K562 (cell line): ENCODE measurements at regions not wholly inside any gene's neighbourhood (a gene's known extent, or its start where the extent isn't known, plus 50 kb on each side); places are given as distances from the start of the nearest gene placed in this dataset.

ENCODE experiments used
- ATAC-seq: fragments of 200-7000 bp; cut with Tn5 transposase; 3 replicates; pipeline ENCODE4 v1.9.1; 2020; ENCODE audit warnings: moderate library complexity
- BruUV-seq: library from RNA; stranded (reverse); fragments of 400-500 nt; replicated peaks from 2 replicates; lab custom pipeline; 2021; lab: Mats Ljungman, UMichigan
- CTCF ChIA-PET: fragments of 300-600 bp; formaldehyde crosslinking; extraction: SDS; loops from one replicate; lab custom pipeline; 2021; ENCODE audit warnings: low intra/inter-chr PET ratio; lab: Yijun Ruan, JAX
- POLR2A ChIA-PET: fragments of 300-600, 350-650 bp; sonication (Branson Sonifier 250); formaldehyde crosslinking; extraction: SDS; loops from one replicate; lab custom pipeline; 2021; ENCODE audit warnings: antibody characterized with exemption, inconsistent platforms; lab: Yijun Ruan, JAX
- DNase-seq, 4 experiments: peaks; one replicate each; pipeline versions ENCODE4 v3.0.0 to v3.0.0-alpha.2; 2011 to 2018; ENCODE audit warnings: low spot score in 3 of 4, mixed read lengths in 3 of 4; ENCODE audit errors: extremely low read depth in 1 of 4
- FAIRE-seq: peaks from 2 replicates; lab custom pipeline; 2011; peaks lifted over from hg19 to GRCh38; lab: Jason Lieb, UNC
- H2AFZ ChIP-seq: 2 replicates; pipeline ENCODE4 v1.6.0; 2011; ENCODE audit warnings: low read depth, low read length, control low read depth, inconsistent platforms
- H3K27ac ChIP-seq: fragments of 200-600 bp; 3 replicates; pipeline ENCODE4 v1.8.0; 2011; ENCODE audit warnings: low read depth, mild to moderate bottlenecking, control low read depth, inconsistent platforms, low read length, moderate library complexity, mixed read lengths; ENCODE audit errors: extremely low read depth
- H3K27me3 ChIP-seq, 2 experiments: fragments of 300-600 bp in 1 of 2; 2 replicates in 1 of 2; 3 replicates in 1 of 2; pipeline versions ENCODE4 v1.6.0 to v1.8.0; 2011; ENCODE audit warnings: inconsistent platforms in 2 of 2, low read length in 2 of 2, mild to moderate bottlenecking in 1 of 2, mixed read lengths in 1 of 2, moderate library complexity in 1 of 2; ENCODE audit not compliant: control insufficient read depth in 2 of 2, insufficient read depth in 2 of 2
- H3K36me3 ChIP-seq: fragments of 300-600 bp; 3 replicates; pipeline ENCODE4 v1.8.0; 2011; ENCODE audit warnings: mild to moderate bottlenecking, low read length, inconsistent platforms; ENCODE audit not compliant: control insufficient read depth, insufficient read depth
- H3K4me1 ChIP-seq, 2 experiments: fragments of 200-600 bp in 1 of 2; replicated peaks in 1 of 2; 2 replicates in 1 of 2; 3 replicates in 1 of 2; pipeline versions ENCODE4 v1.5.1 to v1.8.0; 2011; ENCODE audit warnings: inconsistent platforms in 2 of 2, low read length in 2 of 2, mild to moderate bottlenecking in 1 of 2, mixed read lengths in 1 of 2, moderate library complexity in 1 of 2; ENCODE audit not compliant: control insufficient read depth in 2 of 2, insufficient read depth in 2 of 2
- H3K4me2 ChIP-seq: 2 replicates; pipeline ENCODE4 v1.6.1; 2011; ENCODE audit warnings: low read length, control low read depth, inconsistent platforms, mixed read lengths; ENCODE audit not compliant: insufficient read depth
- H3K4me3 ChIP-seq: fragments of 200-600 bp; sonication (generic), shearing (Covaris generic); 2 replicates; pipeline ENCODE4 v1.5.1; 2016; ENCODE audit warnings: control low read depth, inconsistent platforms
- H3K79me2 ChIP-seq: fragments of 200-600 bp; 3 replicates; pipeline ENCODE4 v1.8.0; 2011; ENCODE audit warnings: low read length, inconsistent platforms; ENCODE audit not compliant: control insufficient read depth, insufficient read depth
- H3K9ac ChIP-seq, 2 experiments: 2 replicates each; pipeline versions ENCODE4 v1.6.0 to v1.6.1; 2011; ENCODE audit warnings: low read depth in 2 of 2, low read length in 2 of 2, control low read depth in 1 of 2, inconsistent platforms in 1 of 2, mild to moderate bottlenecking in 1 of 2, mixed read lengths in 1 of 2; ENCODE audit not compliant: insufficient read depth in 1 of 2
- H3K9me1 ChIP-seq: one replicate; pipeline ENCODE4 v1.6.0; 2011; ENCODE audit warnings: inconsistent platforms, mild to moderate bottlenecking, low read length, moderate library complexity; ENCODE audit not compliant: control insufficient read depth, insufficient read depth
- H3K9me3 ChIP-seq: replicated peaks from 2 replicates; pipeline ENCODE4 v1.5.1; 2011; ENCODE audit warnings: low read depth, low read length, inconsistent platforms; ENCODE audit not compliant: control insufficient read depth, insufficient read depth
- H4K20me1 ChIP-seq: replicated peaks from 2 replicates; pipeline ENCODE4 v1.6.1; 2011; ENCODE audit warnings: low read length, inconsistent platforms, mixed read lengths; ENCODE audit not compliant: control insufficient read depth, insufficient read depth
- CBFA2T3 ChIP-seq: fragments of 450-650 bp; IDR thresholded peaks from 2 replicates; pipeline ENCODE4 v1.6.1; 2017
- CHAMP1 ChIP-seq: fragments of 450-650 bp; IDR thresholded peaks from 2 replicates; pipeline ENCODE4 v1.6.1; 2016; ENCODE audit warnings: mild to moderate bottlenecking
- COPS2 ChIP-seq: fragments of 450-650 bp; conservative IDR thresholded peaks from 2 replicates; pipeline ENCODE4 v1.6.1; 2016; ENCODE audit warnings: mild to moderate bottlenecking, moderate library complexity
- FIP1L1 ChIP-seq: fragments of 200-400 bp; formaldehyde crosslinking; IDR thresholded peaks from 2 replicates; pipeline ENCODE4 v1.6.1; 2018; ENCODE audit warnings: mild to moderate bottlenecking, low read depth, low read length; ENCODE audit not compliant: poor library complexity, severe bottlenecking
- L3MBTL2 ChIP-seq: fragments of 450-650 bp; IDR thresholded peaks from 2 replicates; pipeline ENCODE4 v1.6.1; 2016; ENCODE audit warnings: mild to moderate bottlenecking, moderate library complexity
- MIER1 ChIP-seq: fragments of 450-650 bp; IDR thresholded peaks from 2 replicates; pipeline ENCODE4 v1.6.1; 2016; ENCODE audit warnings: antibody characterized with exemption, mild to moderate bottlenecking, low read depth
- PATZ1 ChIP-seq: fragments of 250-450 bp; sonication (Bioruptor Pico); IDR thresholded peaks from 2 replicates; pipeline ENCODE4 v1.5.0; 2020; ENCODE audit warnings: mild to moderate bottlenecking, borderline replicate concordance
- RBM14 ChIP-seq: fragments of 200-400 bp; formaldehyde crosslinking; IDR thresholded peaks from 2 replicates; pipeline ENCODE4 v1.6.1; 2018; ENCODE audit warnings: low read depth, mild to moderate bottlenecking, low read length, moderate library complexity, borderline replicate concordance; ENCODE audit not compliant: insufficient read depth
- RNF2 ChIP-seq: sonication (generic); IDR thresholded peaks from 2 replicates; pipeline ENCODE4 v1.6.1; 2016
- SETDB1 ChIP-seq: IDR thresholded peaks from one replicate; pipeline ENCODE4 v1.6.1; 2012; ENCODE audit warnings: low read length, control low read depth, inconsistent platforms
- THRAP3 ChIP-seq: fragments of 450-650 bp; IDR thresholded peaks from 2 replicates; pipeline ENCODE4 v1.6.1; 2016; ENCODE audit warnings: mild to moderate bottlenecking, inconsistent platforms, borderline replicate concordance
- ZNF707 ChIP-seq: fragments of 250-450 bp; sonication (Bioruptor Pico); conservative IDR thresholded peaks from 2 replicates; pipeline ENCODE4 v1.8.0; 2022; ENCODE audit warnings: inconsistent platforms, mild to moderate bottlenecking, moderate library complexity
- WGBS: fragments of 100-300 bp; shearing (Covaris generic); methylation state at CpG from one replicate; pipeline ENCODE4 v1.1.6; 2016; ENCODE audit warnings: low coverage, mixed read lengths; ENCODE audit not compliant: insufficient coverage; ENCODE audit errors: missing lambda C conversion rate; 5-methylcytosine and 5-hydroxymethylcytosine counted together
- in situ Hi-C: fragments of 300-500 bp; cut with MboI; formaldehyde crosslinking; loops from 4 replicates; pipeline ENCODE4 v1.15.0; 2018; ENCODE audit warnings: inconsistent platforms, mixed read lengths
- intact Hi-C: fragments of 100-400 bp; cut with micrococcal nuclease; formaldehyde crosslinking; loops from 2 replicates; pipeline ENCODE4 v1.14.2; 2022
- TF ChIP-seq, protein P1 (sequence below): sonication (generic); formaldehyde crosslinking; IDR thresholded peaks from 2 replicates; pipeline ENCODE4 v1.9.0; 2022; ENCODE audit warnings: mild to moderate bottlenecking, missing genetic modification reagents
- TF ChIP-seq, protein P2 (sequence below): IDR thresholded peaks from 2 replicates; pipeline ENCODE4 v1.6.1; 2014; ENCODE audit warnings: antibody characterized with exemption

DNA sequence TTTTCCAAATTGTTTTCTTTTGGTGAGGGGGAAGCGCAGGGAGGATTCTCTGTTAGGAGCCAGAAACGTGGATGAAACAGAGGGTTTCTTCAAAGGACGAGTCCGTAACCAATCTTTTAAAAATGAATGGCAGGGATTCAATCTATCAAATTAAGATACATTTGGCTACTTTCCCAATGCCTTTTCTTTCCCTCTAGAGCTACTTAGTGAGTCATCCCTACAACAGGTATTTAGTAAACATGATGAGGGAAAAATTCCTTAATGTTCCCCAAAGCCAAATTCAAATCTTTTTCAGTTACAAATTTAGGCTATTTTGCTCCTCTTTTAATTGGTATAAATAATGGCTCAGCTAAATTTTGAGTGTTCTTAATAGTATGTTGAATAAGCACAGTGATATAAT is 366.4 kb upstream of the RIOK2 start:
- in situ Hi-C loops: no loop called here
- H3K4me3 ChIP-seq: no peak overlapping the region
- CTCF ChIA-PET: no interaction called here
- no peak overlapping the region for H3K9ac ChIP-seq
- no TSS peak for BruUV-seq
- H3K9me1 ChIP-seq: no peaks in the 10 kb centered on the region
- WGBS: 0% methylated on average over 4 of the region's 4 CpGs
- DNase-seq: no peak
- H3K27me3 ChIP-seq: no peaks in the 10 kb centered on the region
- no peak overlapping the region for H3K27ac ChIP-seq
- H3K9me3 ChIP-seq: no peaks in the 10 kb centered on the region
- no peak overlapping the region for H2AFZ ChIP-seq
- POLR2A ChIA-PET: no interaction called here
- no peak overlapping the region for H3K4me2 ChIP-seq
- H3K36me3 ChIP-seq: no peaks in the 10 kb centered on the region
- no peak for ATAC-seq
- no peaks in the 10 kb centered on the region for H3K4me1 ChIP-seq
- no peaks in the 10 kb centered on the region for H4K20me1 ChIP-seq
- no peak for FAIRE-seq
- TF ChIP-seq CBFA2T3: no peak
- TF ChIP-seq, protein P1, sequence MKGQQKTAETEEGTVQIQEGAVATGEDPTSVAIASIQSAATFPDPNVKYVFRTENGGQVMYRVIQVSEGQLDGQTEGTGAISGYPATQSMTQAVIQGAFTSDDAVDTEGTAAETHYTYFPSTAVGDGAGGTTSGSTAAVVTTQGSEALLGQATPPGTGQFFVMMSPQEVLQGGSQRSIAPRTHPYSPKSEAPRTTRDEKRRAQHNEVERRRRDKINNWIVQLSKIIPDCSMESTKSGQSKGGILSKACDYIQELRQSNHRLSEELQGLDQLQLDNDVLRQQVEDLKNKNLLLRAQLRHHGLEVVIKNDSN (CRISPR knock-in tag): no peak
- TF ChIP-seq ZNF707: no peak
- TF ChIP-seq RNF2: no peak
- TF ChIP-seq COPS2: no peak
- no peak for TF ChIP-seq RBM14
- no peak for TF ChIP-seq PATZ1 (CRISPR knock-in tag)
- no peak for TF ChIP-seq SETDB1
- TF ChIP-seq THRAP3: no peak
- TF ChIP-seq, protein P2, sequence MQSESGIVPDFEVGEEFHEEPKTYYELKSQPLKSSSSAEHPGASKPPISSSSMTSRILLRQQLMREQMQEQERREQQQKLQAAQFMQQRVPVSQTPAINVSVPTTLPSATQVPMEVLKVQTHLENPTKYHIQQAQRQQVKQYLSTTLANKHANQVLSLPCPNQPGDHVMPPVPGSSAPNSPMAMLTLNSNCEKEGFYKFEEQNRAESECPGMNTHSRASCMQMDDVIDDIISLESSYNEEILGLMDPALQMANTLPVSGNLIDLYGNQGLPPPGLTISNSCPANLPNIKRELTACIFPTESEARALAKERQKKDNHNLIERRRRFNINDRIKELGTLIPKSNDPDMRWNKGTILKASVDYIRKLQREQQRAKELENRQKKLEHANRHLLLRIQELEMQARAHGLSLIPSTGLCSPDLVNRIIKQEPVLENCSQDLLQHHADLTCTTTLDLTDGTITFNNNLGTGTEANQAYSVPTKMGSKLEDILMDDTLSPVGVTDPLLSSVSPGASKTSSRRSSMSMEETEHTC: no peak
- TF ChIP-seq MIER1: no peak
- TF ChIP-seq FIP1L1: no peak
- no peak for TF ChIP-seq CHAMP1
- no peak for TF ChIP-seq L3MBTL2
- TF ChIP-seq, all 486 proteins: peak for 0
- H3K79me2 ChIP-seq: no peaks in the 10 kb centered on the region
- intact Hi-C loops: no loop called here
